ENCODE measurements at regions not wholly inside any gene's neighbourhood (a gene's known extent, or its start where the extent isn't known, plus 50 kb on each side); places are given as distances from the start of the nearest gene placed in this dataset.

DNA sequence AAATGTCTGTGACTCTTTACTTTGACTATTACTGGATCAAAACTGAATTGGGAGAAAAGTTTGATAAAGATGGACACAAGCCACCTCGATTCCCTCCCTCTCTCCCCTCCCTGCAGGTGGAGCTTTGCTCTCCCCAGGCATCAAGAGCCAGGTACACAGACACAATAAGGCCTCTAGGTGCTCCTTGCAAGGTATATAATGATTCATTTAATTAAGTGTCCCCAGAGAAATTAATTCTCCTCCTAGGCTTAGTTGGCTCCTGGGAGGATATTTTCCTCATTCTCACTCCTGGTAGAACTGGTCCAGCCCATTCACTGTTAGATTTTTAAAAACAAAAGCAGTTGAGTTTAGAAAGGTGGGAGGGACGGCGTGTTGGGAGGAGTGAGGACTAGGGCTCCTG is 352.4 kb upstream of the SMIM21 start:
- H3K4me1 ChIP-seq (replicated peaks in 1 of 2; ENCODE audit: control insufficient read depth in 2 of 2, insufficient read depth in 2 of 2, low read length in 2 of 2), result no peaks in the 10 kb centered on the region
- no peaks in the 10 kb centered on the region for H3K36me3 ChIP-seq (ENCODE audit: control insufficient read depth, insufficient read depth, low read length)
- H3K4me2 ChIP-seq (ENCODE audit: insufficient read depth, low read length), result no peak overlapping the region
- no peak overlapping the region for H3K9ac ChIP-seq (ENCODE audit: insufficient read depth in 1 of 2, low read depth in 2 of 2, low read length in 2 of 2)
- no peaks in the 10 kb centered on the region for H4K20me1 ChIP-seq (replicated peaks; ENCODE audit: control insufficient read depth, insufficient read depth, low read length)
- no peak overlapping the region for H2AFZ ChIP-seq (ENCODE audit: low read depth, low read length)
- no peaks in the 10 kb centered on the region for H3K9me3 ChIP-seq (replicated peaks; ENCODE audit: control insufficient read depth, insufficient read depth, low read depth, low read length)
- DNase-seq (ENCODE audit: extremely low read depth in 1 of 4, low spot score in 3 of 4) (no peak), FAIRE-seq (no peak), ATAC-seq (no peak)
- H3K4me3 ChIP-seq, result no peak overlapping the region
- H3K9me1 ChIP-seq (ENCODE audit: control insufficient read depth, insufficient read depth, low read length), result no peaks in the 10 kb centered on the region
- no peak overlapping the region for H3K27ac ChIP-seq (ENCODE audit: extremely low read depth, low read depth, low read length)
- ChIA-PET CTCF (ENCODE audit: low intra/inter-chr PET ratio) (no interaction called here), POLR2A (no interaction called here)
- intact Hi-C loops (cut with micrococcal nuclease), result no loop called here
- in situ Hi-C loops (cut with MboI), result no loop called here
- TF ChIP-seq RBM14 (IDR thresholded peaks at IDR 0.05; ENCODE audit: borderline replicate concordance, insufficient read depth, low read depth, low read length), result no peak
- TF ChIP-seq HMG20B (CRISPR knock-in tag; IDR thresholded peaks at IDR 0.05), result no peak
- TF ChIP-seq, protein P1, sequence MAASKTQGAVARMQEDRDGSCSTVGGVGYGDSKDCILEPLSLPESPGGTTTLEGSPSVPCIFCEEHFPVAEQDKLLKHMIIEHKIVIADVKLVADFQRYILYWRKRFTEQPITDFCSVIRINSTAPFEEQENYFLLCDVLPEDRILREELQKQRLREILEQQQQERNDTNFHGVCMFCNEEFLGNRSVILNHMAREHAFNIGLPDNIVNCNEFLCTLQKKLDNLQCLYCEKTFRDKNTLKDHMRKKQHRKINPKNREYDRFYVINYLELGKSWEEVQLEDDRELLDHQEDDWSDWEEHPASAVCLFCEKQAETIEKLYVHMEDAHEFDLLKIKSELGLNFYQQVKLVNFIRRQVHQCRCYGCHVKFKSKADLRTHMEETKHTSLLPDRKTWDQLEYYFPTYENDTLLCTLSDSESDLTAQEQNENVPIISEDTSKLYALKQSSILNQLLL (CRISPR knock-in tag; IDR thresholded peaks at IDR 0.05; ENCODE audit: borderline replicate concordance), result no peak
- TF ChIP-seq, protein P2, sequence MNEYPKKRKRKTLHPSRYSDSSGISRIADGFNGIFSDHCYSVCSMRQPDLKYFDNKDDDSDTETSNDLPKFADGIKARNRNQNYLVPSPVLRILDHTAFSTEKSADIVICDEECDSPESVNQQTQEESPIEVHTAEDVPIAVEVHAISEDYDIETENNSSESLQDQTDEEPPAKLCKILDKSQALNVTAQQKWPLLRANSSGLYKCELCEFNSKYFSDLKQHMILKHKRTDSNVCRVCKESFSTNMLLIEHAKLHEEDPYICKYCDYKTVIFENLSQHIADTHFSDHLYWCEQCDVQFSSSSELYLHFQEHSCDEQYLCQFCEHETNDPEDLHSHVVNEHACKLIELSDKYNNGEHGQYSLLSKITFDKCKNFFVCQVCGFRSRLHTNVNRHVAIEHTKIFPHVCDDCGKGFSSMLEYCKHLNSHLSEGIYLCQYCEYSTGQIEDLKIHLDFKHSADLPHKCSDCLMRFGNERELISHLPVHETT (CRISPR knock-in tag; conservative IDR thresholded peaks at IDR 0.05 in 1 of 2, IDR thresholded peaks at IDR 0.05 in 1 of 2), result no peak
- TF ChIP-seq ZZZ3 (IDR thresholded peaks at IDR 0.05), result no peak
- TF ChIP-seq LARP7 (IDR thresholded peaks at IDR 0.05), result no peak
- no peak for TF ChIP-seq DACH1 (IDR thresholded peaks at IDR 0.05; ENCODE audit: partially characterized antibody)
- no peak for TF ChIP-seq SAP30 (IDR thresholded peaks at IDR 0.05; ENCODE audit: borderline replicate concordance, insufficient read depth, low read depth, low read length, poor library complexity, severe bottlenecking)
- no peak for TF ChIP-seq CHCHD3 (CRISPR knock-in tag; IDR thresholded peaks at IDR 0.05)
- no peaks in the 10 kb centered on the region for H3K79me2 ChIP-seq (ENCODE audit: control insufficient read depth, insufficient read depth, low read length)
- peaks cover 0 to 11% of the 10 kb centered on the region in 2 experiments; a peak in 2 of 5 replicates for H3K27me3 ChIP-seq (ENCODE audit: control insufficient read depth in 2 of 2, insufficient read depth in 2 of 2, low read length in 2 of 2)
- BruUV-seq (replicated peaks), result no TSS peak
- WGBS (ENCODE audit: insufficient coverage, low coverage, missing lambda C conversion rate), result 0% methylated on average over 2 of the region's 3 CpGs

Data from K562 (cell line).